NCI-H2107 treated with DMSO at 0.1 percent for 48 hours (cell line): ENCODE measurements at regions not wholly inside any gene's neighbourhood (a gene's known extent, or its start where the extent isn't known, plus 50 kb on each side); places are given as distances from the start of the nearest gene placed in this dataset.

Source experiments
- DNase-seq: peaks from one replicate; lab custom pipeline; 2025; ENCODE audit not compliant: unreplicated experiment; lab: John Stamatoyannopoulos, UW

- no peak for DNase-seq
Observed at GRCh38 chr22:48319321-48320047, 1508.2 kb downstream of the BRD1 start.

GRCh38 chr22:48318575-48319320 is 1508.9 kb downstream of the BRD1 start:
- DNase-seq = no peak

GRCh38 chr22:48318173-48318572 is 1509.5 kb downstream of the BRD1 start:
- DNase-seq = no peak

- DNase-seq = no peak
Observed at GRCh38 chr22:48316257-48317250, 1511.1 kb downstream of the BRD1 start.

- no peak for DNase-seq
Observed at GRCh38 chr22:48315439-48316256, 1512.0 kb downstream of the BRD1 start.

- no peak for DNase-seq
Observed at GRCh38 chr22:48314073-48314472, 1513.6 kb downstream of the BRD1 start.

GRCh38 chr22:48313175-48313830 is 1514.4 kb downstream of the BRD1 start:
- DNase-seq = no peak

GRCh38 chr22:48310740-48311139 is 1516.9 kb downstream of the BRD1 start:
- DNase-seq = no peak

GRCh38 chr22:48310289-48310688 is 1517.4 kb downstream of the BRD1 start:
- DNase-seq = no peak

GRCh38 chr22:48309836-48310235 is 1517.8 kb downstream of the BRD1 start:
- no peak for DNase-seq

- no peak for DNase-seq
Observed at GRCh38 chr22:48309115-48309705, 1518.5 kb downstream of the BRD1 start.

- DNase-seq = no peak
Observed at GRCh38 chr22:48307931-48308330, 1519.7 kb downstream of the BRD1 start.

GRCh38 chr22:48306785-48307510 is 1520.7 kb downstream of the BRD1 start:
- DNase-seq = no peak

GRCh38 chr22:48306284-48306683 is 1521.4 kb downstream of the BRD1 start:
- DNase-seq = no peak

GRCh38 chr22:48305726-48306235 is 1521.9 kb downstream of the BRD1 start:
- DNase-seq = no peak

GRCh38 chr22:48303369-48303725 is 1524.3 kb downstream of the BRD1 start:
- no peak for DNase-seq

- DNase-seq = no peak
Observed at GRCh38 chr22:48302657-48303368, 1524.9 kb downstream of the BRD1 start.

- DNase-seq = no peak
Observed at GRCh38 chr22:48301908-48302307, 1525.8 kb downstream of the BRD1 start.
